Sigmoid colon (tissue), 6 donors: ENCODE measurements at regions not wholly inside any gene's neighbourhood (a gene's known extent, or its start where the extent isn't known, plus 50 kb on each side); places are given as distances from the start of the nearest gene placed in this dataset.

Experiments used
- DNase-seq: peaks from one replicate; pipeline ENCODE4 v3.0.0-alpha.2; 2019
- H3K27ac ChIP-seq, 4 donors: fragments of 200-600 bp; sonication (generic); one replicate each; pipeline ENCODE4 v1.5.1; 2016 to 2019; ENCODE audit warnings: mild to moderate bottlenecking in 1 of 4
- H3K27me3 ChIP-seq, 3 donors: fragments of 200-600 bp; sonication (generic); one replicate each; pipeline ENCODE4 v1.5.1; 2019; ENCODE audit warnings: mild to moderate bottlenecking in 1 of 3
- H3K36me3 ChIP-seq, 4 donors: fragments of 200-600 bp; sonication (generic); one replicate each; pipeline ENCODE4 v1.5.1; 2016 to 2019
- H3K4me1 ChIP-seq, 4 donors: fragments of 200-600 bp; sonication (generic); one replicate each; pipeline ENCODE4 v1.5.1; 2017 to 2019
- H3K4me3 ChIP-seq, 4 donors: fragments of 200-600 bp; sonication (generic); one replicate each; pipeline ENCODE4 v1.5.1; 2017 to 2019; ENCODE audit warnings: mild to moderate bottlenecking in 2 of 4, moderate library complexity in 1 of 4
- H3K9me3 ChIP-seq, 4 donors: fragments of 200-600 bp in 3 of 4; sonication (generic) in 3 of 4; one replicate each; pipeline versions ENCODE4 v1.5.1 to v1.6.1; 2013 to 2019
- EP300 ChIP-seq, 4 donors: sonication (generic); formaldehyde crosslinking; IDR thresholded peaks; one replicate each; pipeline ENCODE4 v1.6.1; 2017; ENCODE audit warnings: antibody characterized with exemption in 4 of 4
- POLR2A ChIP-seq, 2 donors: fragments of 450-650 bp; IDR thresholded peaks; one replicate each; pipeline ENCODE4 v1.6.1; 2016; ENCODE audit warnings: antibody characterized with exemption in 2 of 2, mild to moderate bottlenecking in 2 of 2, moderate library complexity in 2 of 2
- POLR2AphosphoS5 ChIP-seq, 4 donors: sonication (generic); formaldehyde crosslinking; IDR thresholded peaks; one replicate each; pipeline ENCODE4 v1.6.1; 2017; ENCODE audit warnings: antibody characterized with exemption in 4 of 4
- WGBS, 2 donors: extraction: QIAGEN DNeasy Blood & Tissue Kit; methylation state at CpG; one replicate each; pipeline ENCODE4 v1.1.7; 2013; 5-methylcytosine and 5-hydroxymethylcytosine counted together
- intact Hi-C: fragments of 100-400 bp; cut with DNase I; formaldehyde crosslinking; loops from one replicate; pipeline ENCODE4 v1.15.1; 2023
- TF ChIP-seq, protein P1 (sequence below), 4 experiments: fragments of 450-650 bp in 3 of 4; fragments of 200-600 bp in 1 of 4; IDR thresholded peaks; one replicate each; pipeline ENCODE4 v1.5.1; 2016 to 2019; ENCODE audit warnings: antibody characterized with exemption in 4 of 4, mild to moderate bottlenecking in 3 of 4, moderate library complexity in 2 of 4
- donor health status: healthy with polysubstance abuse.
- donor health status: healthy.

DNA sequence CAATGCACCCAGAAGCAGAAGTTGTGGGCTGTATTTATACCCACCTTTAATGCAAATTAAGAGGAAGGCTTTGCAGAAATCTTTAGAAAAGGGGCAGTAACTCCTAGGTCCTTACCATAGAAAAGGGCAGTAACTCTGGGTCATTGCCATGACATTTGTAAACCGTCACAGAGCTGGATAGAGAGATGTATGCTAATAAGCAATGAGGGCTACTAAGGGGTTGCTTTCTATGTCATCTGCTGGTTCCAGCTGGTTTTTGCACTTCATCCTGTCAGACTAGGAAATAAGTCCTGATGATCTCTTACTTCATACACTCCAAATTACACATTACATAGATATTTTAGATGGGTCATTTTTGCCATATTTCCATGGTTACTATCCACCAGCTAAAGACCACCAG, 299.1 kb upstream of the TYRP1 start:
- Histone ChIP-seq H3K36me3 (no peaks in the 10 kb centered on the region), H3K27ac (no peak overlapping the region), H3K4me1 (no peaks in the 10 kb centered on the region), H3K9me3 (no peaks in the 10 kb centered on the region), H3K27me3 (no peaks in the 10 kb centered on the region), H3K4me3 (no peak overlapping the region)
- intact Hi-C loops, result no loop called here
- 50 to 73% methylated on average over 1 of the region's 1 CpG for WGBS, 2 donors
- TF ChIP-seq POLR2A (IDR thresholded peaks at IDR 0.05), result no peak
- TF ChIP-seq POLR2AphosphoS5 (IDR thresholded peaks at IDR 0.05), result no peak
- no peak for TF ChIP-seq EP300 (IDR thresholded peaks at IDR 0.05)
- TF ChIP-seq, protein P1, sequence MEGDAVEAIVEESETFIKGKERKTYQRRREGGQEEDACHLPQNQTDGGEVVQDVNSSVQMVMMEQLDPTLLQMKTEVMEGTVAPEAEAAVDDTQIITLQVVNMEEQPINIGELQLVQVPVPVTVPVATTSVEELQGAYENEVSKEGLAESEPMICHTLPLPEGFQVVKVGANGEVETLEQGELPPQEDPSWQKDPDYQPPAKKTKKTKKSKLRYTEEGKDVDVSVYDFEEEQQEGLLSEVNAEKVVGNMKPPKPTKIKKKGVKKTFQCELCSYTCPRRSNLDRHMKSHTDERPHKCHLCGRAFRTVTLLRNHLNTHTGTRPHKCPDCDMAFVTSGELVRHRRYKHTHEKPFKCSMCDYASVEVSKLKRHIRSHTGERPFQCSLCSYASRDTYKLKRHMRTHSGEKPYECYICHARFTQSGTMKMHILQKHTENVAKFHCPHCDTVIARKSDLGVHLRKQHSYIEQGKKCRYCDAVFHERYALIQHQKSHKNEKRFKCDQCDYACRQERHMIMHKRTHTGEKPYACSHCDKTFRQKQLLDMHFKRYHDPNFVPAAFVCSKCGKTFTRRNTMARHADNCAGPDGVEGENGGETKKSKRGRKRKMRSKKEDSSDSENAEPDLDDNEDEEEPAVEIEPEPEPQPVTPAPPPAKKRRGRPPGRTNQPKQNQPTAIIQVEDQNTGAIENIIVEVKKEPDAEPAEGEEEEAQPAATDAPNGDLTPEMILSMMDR (IDR thresholded peaks at IDR 0.05), result no peak
- DNase-seq, result no peak

DNA sequence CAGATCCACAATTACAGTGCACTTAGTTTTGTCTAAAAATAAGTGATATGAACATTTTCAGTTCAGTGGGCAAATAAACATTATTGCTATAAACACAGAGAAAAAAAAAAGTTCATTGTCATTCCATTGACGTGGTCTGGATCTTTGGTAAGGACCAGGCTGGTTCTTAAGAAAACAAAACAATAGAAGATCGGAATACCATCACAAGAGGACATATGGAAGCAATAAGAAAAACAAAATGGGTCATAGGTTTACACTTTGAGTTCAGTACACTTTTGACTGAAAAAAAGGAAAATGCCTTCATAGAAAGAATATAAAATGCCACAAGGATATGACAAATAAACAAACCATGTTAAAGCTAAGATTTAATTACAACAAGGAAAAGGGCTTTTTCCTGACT, 289.5 kb upstream of the TYRP1 start:
- Histone ChIP-seq H3K36me3 (no peaks in the 10 kb centered on the region), H3K27me3 (no peaks in the 10 kb centered on the region), H3K4me1 (no peaks in the 10 kb centered on the region), H3K9me3 (no peaks in the 10 kb centered on the region), H3K27ac (no peak overlapping the region), H3K4me3 (no peak overlapping the region)
- DNase-seq, result no peak
- WGBS, 2 donors, result 56 to 67% methylated on average over 2 of the region's 2 CpGs
- intact Hi-C loops, result no loop called here
- no peak for TF ChIP-seq POLR2A (IDR thresholded peaks at IDR 0.05)
- TF ChIP-seq, protein P1 (IDR thresholded peaks at IDR 0.05), result no peak
- no peak for TF ChIP-seq EP300 (IDR thresholded peaks at IDR 0.05)
- TF ChIP-seq POLR2AphosphoS5 (IDR thresholded peaks at IDR 0.05), result no peak

DNA sequence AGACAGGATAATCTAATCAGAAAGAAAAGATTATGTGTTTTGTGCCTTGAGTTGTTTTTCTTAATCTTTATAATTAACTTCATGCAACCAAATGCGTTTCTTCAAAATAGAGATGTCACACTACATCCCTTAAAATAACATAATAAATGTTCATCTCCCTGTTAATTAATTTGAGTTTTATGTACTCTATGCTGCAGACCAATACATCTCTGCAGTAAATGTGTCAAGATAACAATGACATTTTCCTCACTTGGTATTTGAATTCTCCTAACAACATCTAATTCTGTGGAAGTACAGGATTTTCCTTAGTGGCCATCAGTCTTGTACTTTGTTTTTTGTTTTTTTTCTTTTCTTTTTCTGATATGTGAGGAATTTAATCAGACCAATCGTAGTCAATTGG, 279.2 kb upstream of the TYRP1 start:
- WGBS, 2 donors, result 36 to 68% methylated on average over 2 of the region's 2 CpGs
- Histone ChIP-seq H3K4me3 (no peak overlapping the region), H3K36me3 (no peaks in the 10 kb centered on the region), H3K27ac (no peak overlapping the region), H3K9me3 (no peaks in the 10 kb centered on the region), H3K27me3 (no peaks in the 10 kb centered on the region), H3K4me1 (peaks cover 0 to 7% (median 0%) of the 10 kb centered on the region in 4 donors)
- intact Hi-C loops, result no loop called here
- TF ChIP-seq POLR2A (IDR thresholded peaks at IDR 0.05), result no peak
- no peak for TF ChIP-seq EP300 (IDR thresholded peaks at IDR 0.05)
- TF ChIP-seq POLR2AphosphoS5 (IDR thresholded peaks at IDR 0.05), result no peak
- TF ChIP-seq, protein P1 (IDR thresholded peaks at IDR 0.05), result no peak
- DNase-seq, result no peak

DNA sequence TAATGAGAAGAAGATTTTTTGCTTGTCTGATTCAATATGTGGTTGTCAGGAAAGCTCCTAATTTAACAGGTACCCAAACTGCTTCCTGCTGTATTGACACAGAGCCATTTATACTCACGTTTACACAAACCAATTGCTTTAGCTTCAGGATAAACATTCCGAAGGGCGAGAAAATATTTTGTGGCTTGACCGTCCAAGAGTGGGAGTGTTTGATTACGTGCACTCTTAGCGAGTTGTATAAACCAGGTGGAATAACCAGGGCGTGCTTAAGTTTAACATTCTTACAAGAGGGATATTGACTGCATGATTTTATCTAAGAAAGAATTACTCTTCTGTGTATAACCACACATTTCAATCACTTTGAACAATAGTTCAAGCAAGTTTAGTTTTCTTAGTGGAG, 278.7 kb upstream of the TYRP1 start:
- DNase-seq, result no peak
- intact Hi-C loops, result no loop called here
- Histone ChIP-seq H3K9me3 (no peaks in the 10 kb centered on the region), H3K36me3 (no peaks in the 10 kb centered on the region), H3K4me3 (no peak overlapping the region), H3K4me1 (peaks cover 0 to 7% (median 0%) of the 10 kb centered on the region in 4 donors), H3K27me3 (no peaks in the 10 kb centered on the region), H3K27ac (no peak overlapping the region)
- TF ChIP-seq, protein P1 (IDR thresholded peaks at IDR 0.05), result no peak
- TF ChIP-seq POLR2AphosphoS5 (IDR thresholded peaks at IDR 0.05) (no peak), POLR2A (IDR thresholded peaks at IDR 0.05) (no peak), EP300 (IDR thresholded peaks at IDR 0.05) (no peak)
- WGBS, 2 donors, result 7 to 40% methylated on average over 7 of the region's 7 CpGs

DNA sequence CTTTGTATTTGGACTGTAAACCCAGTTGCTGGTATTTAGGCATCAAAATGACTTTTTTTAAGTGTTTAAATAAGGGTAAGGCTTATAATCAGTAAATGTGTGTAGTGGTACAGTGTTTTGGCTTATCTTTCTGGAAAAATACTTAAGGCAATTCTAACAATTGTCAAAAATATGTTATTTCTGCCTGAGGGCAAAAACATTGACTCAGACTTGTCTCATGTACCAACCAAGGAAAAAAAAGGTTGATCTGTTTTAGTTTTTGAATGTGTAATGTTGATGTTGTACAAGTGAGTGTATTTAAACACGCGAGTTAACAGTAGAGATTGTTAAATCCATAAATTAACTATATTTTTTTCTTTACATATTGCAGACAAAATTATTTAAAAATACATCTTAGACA, 277.8 kb upstream of the TYRP1 start:
- Histone ChIP-seq H3K4me1 (peaks cover 0 to 7% (median 0%) of the 10 kb centered on the region in 4 donors), H3K4me3 (no peak overlapping the region), H3K9me3 (no peaks in the 10 kb centered on the region), H3K27me3 (no peaks in the 10 kb centered on the region), H3K36me3 (no peaks in the 10 kb centered on the region), H3K27ac (no peak overlapping the region)
- TF ChIP-seq, protein P1 (IDR thresholded peaks at IDR 0.05), result no peak
- TF ChIP-seq POLR2AphosphoS5 (IDR thresholded peaks at IDR 0.05) (no peak), EP300 (IDR thresholded peaks at IDR 0.05) (no peak), POLR2A (IDR thresholded peaks at IDR 0.05) (no peak)
- 86 to 90% methylated on average over 2 of the region's 2 CpGs for WGBS, 2 donors
- intact Hi-C loops, result no loop called here
- DNase-seq, result no peak
